PFSK-1 (cell line): ENCODE measurements at regions not wholly inside any gene's neighbourhood (a gene's known extent, or its start where the extent isn't known, plus 50 kb on each side); places are given as distances from the start of the nearest gene placed in this dataset.

Experiments
- FOXP2 ChIP-seq: optimal IDR thresholded peaks from 2 replicates; pipeline ENCODE3; 2011; ENCODE audit warnings: borderline replicate concordance, control low read depth, inconsistent platforms; ENCODE audit not compliant: insufficient read depth; ENCODE audit errors: extremely low read length, extremely low read depth
- POLR2AphosphoS5 ChIP-seq: IDR thresholded peaks from 2 replicates; pipeline ENCODE4 v1.6.1; 2012; ENCODE audit warnings: low read depth, mild to moderate bottlenecking, control low read depth, low read length, moderate library complexity
- REST ChIP-seq, 2 experiments: IDR thresholded peaks; 2 replicates each; pipeline versions ENCODE4 v1.6.1 to v1.8.0; 2011 to 2012; ENCODE audit warnings: low read depth in 2 of 2, low read length in 2 of 2, control low read depth in 1 of 2, inconsistent platforms in 1 of 2, mild to moderate bottlenecking in 1 of 2, moderate library complexity in 1 of 2; ENCODE audit not compliant: insufficient read depth in 1 of 2
- SIN3A ChIP-seq: IDR thresholded peaks from 2 replicates; pipeline ENCODE4 v1.6.1; 2012; ENCODE audit warnings: mild to moderate bottlenecking, low read length, moderate library complexity, borderline replicate concordance; ENCODE audit not compliant: insufficient read depth
- TAF1 ChIP-seq: IDR thresholded peaks from 2 replicates; pipeline ENCODE4 v1.6.1; 2012; ENCODE audit warnings: low read length, control low read depth, borderline replicate concordance; ENCODE audit not compliant: insufficient read depth

- TF ChIP-seq REST (IDR thresholded peaks at IDR 0.05; ENCODE audit: insufficient read depth in 1 of 2, low read depth in 2 of 2, low read length in 2 of 2) (no peak), FOXP2 (no peak), SIN3A (no peak), POLR2AphosphoS5 (no peak), TAF1 (no peak)
Measured at GRCh38 chr13:38636761-38637160, 50.1 kb upstream of the FREM2 start.
